GM12865 (cell line): ENCODE measurements at regions not wholly inside any gene's neighbourhood (a gene's known extent, or its start where the extent isn't known, plus 50 kb on each side); places are given as distances from the start of the nearest gene placed in this dataset.
A peak's percentile ranks its signal among the peaks of the same experiment; 100 is the strongest.
"Not testable (repeated sequence)": the region's sequence is repeated elsewhere in the genome, so short reads cannot be mapped to it uniquely, and the experiment has no call there.

Experiments
- DNase-seq: peaks from one replicate; pipeline ENCODE4 v3.0.0; 2010; ENCODE audit warnings: low read depth
- H3K4me3 ChIP-seq: 2 replicates; pipeline ENCODE4 v1.5.1; 2011; ENCODE audit warnings: mild to moderate bottlenecking, low read depth, low read length, control low read depth
- CTCF ChIP-seq: IDR thresholded peaks from 2 replicates; pipeline ENCODE4 v1.5.1; 2011; ENCODE audit warnings: low read length, control low read depth, low read depth, inconsistent platforms; ENCODE audit not compliant: insufficient read depth; ENCODE audit errors: missing control alignments

GRCh38 chr1:10917513-10918454 lies 94.7 kb upstream of the TARDBP start:
- DNase-seq = no peak
- no peak overlapping the region for H3K4me3 ChIP-seq
- TF ChIP-seq CTCF = no peak

- TF ChIP-seq CTCF = no peak
- DNase-seq = no peak
- no peak overlapping the region for H3K4me3 ChIP-seq
Observed at GRCh38 chr1:10918531-10918930, 93.9 kb upstream of the TARDBP start.

GRCh38 chr1:10920063-10920626 lies 92.3 kb upstream of the TARDBP start:
- no peak for TF ChIP-seq CTCF
- DNase-seq = no peak
- H3K4me3 ChIP-seq = no peak overlapping the region

- peak; percentile 41 for DNase-seq
- not testable (repeated sequence) for H3K4me3 ChIP-seq
Observed at GRCh38 chr1:10922315-10923060, 90.0 kb upstream of the TARDBP start.

GRCh38 chr1:10924030-10924429 lies 88.4 kb upstream of the TARDBP start:
- no peak overlapping the region for H3K4me3 ChIP-seq
- no peak for DNase-seq
- TF ChIP-seq CTCF = no peak

- no peak for DNase-seq
- H3K4me3 ChIP-seq = no peak overlapping the region
- TF ChIP-seq CTCF = no peak
Observed at GRCh38 chr1:10928654-10929053, 83.8 kb upstream of the TARDBP start.

GRCh38 chr1:10932088-10932487 lies 80.4 kb upstream of the TARDBP start:
- no peak overlapping the region for H3K4me3 ChIP-seq
- DNase-seq = peak; percentile 73
- TF ChIP-seq CTCF = no peak
